Suprapubic skin (tissue), 3 donors: ENCODE measurements at regions not wholly inside any gene's neighbourhood (a gene's known extent, or its start where the extent isn't known, plus 50 kb on each side); places are given as distances from the start of the nearest gene placed in this dataset.

Source experiments
- POLR2A ChIP-seq, 2 donors: fragments of 450-650 bp; IDR thresholded peaks; one replicate each; pipeline ENCODE4 v1.6.1; 2017; ENCODE audit warnings: antibody characterized with exemption in 2 of 2, mild to moderate bottlenecking in 2 of 2, moderate library complexity in 2 of 2
- TF ChIP-seq, protein P1 (sequence below), 2 donors: fragments of 200-600 bp in 1 of 2; fragments of 450-650 bp in 1 of 2; sonication (generic) in 1 of 2; IDR thresholded peaks; one replicate each; pipeline ENCODE4 v1.5.1; 2016 to 2019; ENCODE audit warnings: antibody characterized with exemption in 2 of 2, mild to moderate bottlenecking in 1 of 2, moderate library complexity in 1 of 2

DNA sequence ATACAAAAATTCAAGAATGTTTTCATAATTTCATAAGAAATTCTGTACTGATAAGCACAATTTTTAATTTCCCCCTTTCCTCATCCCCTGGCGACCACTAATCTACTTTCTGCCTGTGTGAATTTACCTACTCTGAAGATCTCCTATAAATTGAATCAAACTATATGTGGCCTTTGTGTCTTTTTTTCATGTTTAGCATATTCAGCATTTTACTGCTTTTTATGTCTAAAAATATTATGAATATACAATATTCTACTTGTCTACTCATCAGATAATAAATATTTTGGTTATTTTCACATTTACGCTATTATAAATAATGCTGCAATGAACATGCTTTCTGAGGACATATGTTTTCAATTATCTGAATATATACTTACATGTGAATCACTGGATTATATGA, 144.8 kb downstream of the CYLC2 start:
- TF ChIP-seq, protein P1, sequence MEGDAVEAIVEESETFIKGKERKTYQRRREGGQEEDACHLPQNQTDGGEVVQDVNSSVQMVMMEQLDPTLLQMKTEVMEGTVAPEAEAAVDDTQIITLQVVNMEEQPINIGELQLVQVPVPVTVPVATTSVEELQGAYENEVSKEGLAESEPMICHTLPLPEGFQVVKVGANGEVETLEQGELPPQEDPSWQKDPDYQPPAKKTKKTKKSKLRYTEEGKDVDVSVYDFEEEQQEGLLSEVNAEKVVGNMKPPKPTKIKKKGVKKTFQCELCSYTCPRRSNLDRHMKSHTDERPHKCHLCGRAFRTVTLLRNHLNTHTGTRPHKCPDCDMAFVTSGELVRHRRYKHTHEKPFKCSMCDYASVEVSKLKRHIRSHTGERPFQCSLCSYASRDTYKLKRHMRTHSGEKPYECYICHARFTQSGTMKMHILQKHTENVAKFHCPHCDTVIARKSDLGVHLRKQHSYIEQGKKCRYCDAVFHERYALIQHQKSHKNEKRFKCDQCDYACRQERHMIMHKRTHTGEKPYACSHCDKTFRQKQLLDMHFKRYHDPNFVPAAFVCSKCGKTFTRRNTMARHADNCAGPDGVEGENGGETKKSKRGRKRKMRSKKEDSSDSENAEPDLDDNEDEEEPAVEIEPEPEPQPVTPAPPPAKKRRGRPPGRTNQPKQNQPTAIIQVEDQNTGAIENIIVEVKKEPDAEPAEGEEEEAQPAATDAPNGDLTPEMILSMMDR (IDR thresholded peaks at IDR 0.05): no peak
- TF ChIP-seq POLR2A (IDR thresholded peaks at IDR 0.05): no peak
